HG02973 (cell line): ENCODE measurements at regions not wholly inside any gene's neighbourhood (a gene's known extent, or its start where the extent isn't known, plus 50 kb on each side); places are given as distances from the start of the nearest gene placed in this dataset.
A peak's percentile ranks its signal among the peaks of the same experiment; 100 is the strongest.

Experiments used
- ATAC-seq: cut with Tn5 transposase; IDR thresholded peaks from one replicate; pipeline ENCODE4 v1.9.1; 2021; ENCODE audit warnings: moderate library complexity; ENCODE audit not compliant: unreplicated experiment

DNA sequence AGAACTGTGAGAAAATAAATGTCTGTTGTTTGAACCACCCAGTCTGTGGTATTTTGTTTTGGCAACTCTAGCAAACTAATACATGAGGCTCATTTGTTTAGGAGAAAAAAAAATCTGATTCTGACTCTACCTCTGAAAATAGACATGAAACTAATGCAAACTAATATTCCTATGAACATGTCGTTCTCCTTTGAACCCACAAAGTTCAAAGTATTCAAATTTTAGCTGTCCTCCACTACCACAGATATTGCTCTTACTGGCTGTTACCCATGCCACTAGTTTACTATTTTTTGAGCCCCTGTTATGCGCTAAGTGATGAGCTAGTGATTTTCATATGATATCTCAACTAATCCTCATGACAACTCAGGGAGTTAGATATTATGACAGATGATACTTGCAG lies 58.8 kb upstream of the ZNF804B start:
- ATAC-seq, result peak; percentile 53

DNA sequence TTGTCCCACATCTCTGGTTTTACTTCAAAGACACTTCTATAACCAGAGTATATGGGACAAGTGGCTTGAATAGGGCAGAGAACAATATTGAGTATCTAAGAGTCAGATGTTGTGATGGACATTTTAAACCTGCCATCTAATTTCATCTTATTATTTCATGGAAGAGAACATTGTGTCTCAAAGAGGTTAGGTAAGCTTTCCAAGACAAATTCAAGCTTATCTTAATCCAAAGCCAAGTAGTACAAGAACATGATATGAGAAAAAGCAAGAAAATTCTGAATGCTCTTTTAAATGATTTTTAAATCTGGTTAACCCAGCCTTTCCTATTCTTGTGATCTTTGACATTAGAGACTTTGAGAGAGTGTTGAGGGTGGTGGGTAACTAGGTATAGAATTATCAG lies 65.3 kb upstream of the ZNF804B start:
- ATAC-seq, result no peak

DNA sequence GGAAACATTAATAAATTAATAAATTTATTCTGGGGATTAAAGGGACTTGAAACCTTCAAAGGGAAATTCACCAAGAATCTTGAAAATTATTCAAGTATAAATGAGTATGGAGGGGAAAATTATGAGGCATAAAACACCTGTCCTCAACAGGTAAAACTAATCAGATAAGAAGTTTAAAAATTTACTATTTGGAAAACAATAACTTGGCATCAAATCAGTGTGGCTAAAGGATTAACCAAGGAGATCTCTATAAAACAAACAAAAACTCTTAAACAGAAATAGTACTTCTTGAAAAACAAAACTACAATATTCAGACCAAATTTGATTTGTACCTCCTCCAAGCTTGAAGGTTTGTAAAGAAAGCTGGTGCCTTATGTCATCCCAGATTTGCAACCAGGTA lies 66.4 kb upstream of the ZNF804B start:
- ATAC-seq, result no peak

DNA sequence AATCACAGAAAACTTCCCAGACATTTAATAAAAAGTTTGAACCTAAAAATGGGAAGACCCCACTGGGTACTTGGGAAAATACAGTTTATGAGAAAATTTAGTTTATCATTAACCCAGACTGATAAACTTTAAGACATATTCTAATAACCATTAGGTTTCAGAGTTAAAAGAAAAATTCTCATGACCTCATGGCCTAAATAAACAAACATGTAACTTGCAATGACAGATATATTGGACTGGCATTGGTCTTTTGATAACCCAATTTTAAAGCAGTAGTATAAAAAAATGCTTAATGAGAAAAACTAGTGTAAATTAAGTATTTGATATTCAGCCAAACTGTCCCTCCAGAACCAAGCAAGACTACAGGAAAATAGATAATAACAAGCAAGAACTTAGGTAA lies 67.0 kb upstream of the ZNF804B start:
- no peak for ATAC-seq

DNA sequence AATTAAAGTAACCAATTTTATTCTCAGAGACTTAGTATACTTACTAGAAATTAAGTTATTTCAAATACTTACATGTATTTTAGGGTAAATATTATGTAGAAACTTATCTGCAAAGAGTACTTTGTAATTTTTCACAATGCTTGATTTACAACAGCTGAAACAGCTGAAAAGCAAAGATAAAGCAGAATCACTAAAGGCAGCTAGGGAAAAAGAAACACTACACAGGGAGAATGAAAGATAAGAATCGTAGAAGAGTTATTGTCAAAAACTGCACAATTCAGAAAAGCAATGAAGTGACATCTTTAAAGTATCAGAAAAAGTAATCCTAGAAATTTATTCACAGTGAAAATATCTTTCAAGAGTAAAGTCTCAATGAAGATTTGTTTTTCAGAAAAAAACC lies 69.7 kb upstream of the ZNF804B start:
- no peak for ATAC-seq

DNA sequence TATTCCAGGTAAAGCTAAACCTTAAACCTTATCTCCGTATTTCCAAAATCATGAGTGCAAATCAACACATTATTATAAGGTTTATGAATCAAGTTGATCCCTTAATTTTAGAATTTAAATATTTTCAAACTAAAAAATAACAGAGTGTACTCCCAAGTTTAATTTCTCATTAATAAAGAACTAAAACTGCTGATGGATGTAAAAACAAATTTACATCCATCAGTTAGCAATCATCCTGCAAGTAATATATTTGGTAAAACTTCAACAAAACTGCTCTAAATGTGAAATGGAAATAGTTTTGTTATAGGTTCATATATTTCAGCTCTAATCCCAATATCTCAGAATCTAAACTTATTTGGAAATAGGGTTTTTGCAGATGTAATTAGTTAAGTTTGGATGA lies 71.3 kb upstream of the ZNF804B start:
- ATAC-seq, result no peak

DNA sequence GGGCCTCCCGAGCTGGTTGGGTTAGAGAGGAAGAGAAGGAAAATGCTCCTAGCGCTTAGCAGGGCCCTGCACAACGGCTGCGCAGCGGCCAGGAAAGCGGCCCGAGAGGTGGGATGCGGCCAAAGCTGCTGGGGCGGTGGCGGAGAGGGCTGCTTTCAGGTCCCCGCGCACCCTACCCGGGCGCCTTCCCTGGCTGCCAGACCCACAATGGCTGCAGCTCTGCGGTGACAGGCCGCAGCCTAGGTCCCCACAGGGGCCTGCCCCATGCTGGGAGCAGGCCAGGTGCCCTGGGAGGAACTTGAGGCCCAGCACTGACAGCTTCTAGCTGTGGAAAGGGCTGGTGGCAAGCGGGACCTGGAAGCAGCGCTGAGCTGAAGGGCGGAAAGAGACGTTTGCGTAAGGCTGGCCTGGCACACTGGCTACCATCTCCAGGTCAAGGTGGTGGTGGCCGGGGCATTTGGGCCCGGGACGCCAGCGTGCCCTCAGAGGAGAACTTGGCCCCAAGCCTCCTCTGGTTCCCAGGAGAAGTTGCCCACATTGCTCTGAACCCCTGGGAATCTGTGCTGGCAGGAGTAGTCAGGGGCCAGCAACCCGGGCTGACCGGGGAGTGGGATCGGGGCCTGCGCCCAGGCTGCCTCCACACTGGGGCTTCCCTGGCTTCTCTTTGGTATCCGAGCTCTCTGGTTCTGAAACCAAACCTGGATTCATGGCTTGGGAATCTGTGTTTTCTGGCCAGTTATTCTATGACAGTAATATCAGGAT lies 72.9 kb upstream of the ZNF804B start:
- ATAC-seq, result no peak

DNA sequence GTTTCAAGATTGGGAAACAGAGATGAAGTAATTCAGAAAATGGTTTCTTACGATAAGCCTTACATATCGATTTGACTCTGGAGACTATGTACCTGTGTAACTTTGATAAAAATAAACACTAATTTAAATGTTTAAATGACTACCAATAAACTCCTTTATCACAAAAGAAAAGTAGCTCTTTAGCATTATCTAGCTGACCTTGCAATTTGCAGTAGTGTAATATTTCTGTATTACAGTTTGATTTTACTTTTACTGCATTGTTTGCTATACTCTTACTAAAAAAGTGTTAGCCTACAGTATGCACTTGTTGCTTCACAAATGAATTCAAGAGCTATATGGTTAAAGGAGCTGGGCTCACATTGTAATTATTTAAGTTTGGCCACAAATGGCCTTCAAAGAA lies 77.8 kb upstream of the ZNF804B start:
- ATAC-seq, result no peak

DNA sequence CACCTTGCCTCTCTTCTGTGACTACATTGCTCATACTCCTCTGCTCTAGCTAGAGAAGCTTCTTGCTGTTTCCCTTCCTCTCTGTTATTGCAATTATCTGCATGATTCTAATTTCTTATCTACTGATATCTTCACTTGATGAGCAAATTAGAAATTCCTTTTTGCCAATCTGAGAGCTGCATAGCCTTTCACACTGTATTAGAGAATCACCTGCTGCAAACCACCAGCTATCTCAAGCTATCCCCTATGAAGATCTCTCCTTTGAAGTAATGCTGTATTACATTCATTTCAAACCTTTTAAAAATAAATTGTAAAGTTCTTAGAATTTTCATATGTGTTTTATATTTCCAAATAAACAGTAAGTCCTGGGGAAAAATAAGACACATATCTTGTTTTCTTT lies 89.0 kb upstream of the ZNF804B start:
- no peak for ATAC-seq

DNA sequence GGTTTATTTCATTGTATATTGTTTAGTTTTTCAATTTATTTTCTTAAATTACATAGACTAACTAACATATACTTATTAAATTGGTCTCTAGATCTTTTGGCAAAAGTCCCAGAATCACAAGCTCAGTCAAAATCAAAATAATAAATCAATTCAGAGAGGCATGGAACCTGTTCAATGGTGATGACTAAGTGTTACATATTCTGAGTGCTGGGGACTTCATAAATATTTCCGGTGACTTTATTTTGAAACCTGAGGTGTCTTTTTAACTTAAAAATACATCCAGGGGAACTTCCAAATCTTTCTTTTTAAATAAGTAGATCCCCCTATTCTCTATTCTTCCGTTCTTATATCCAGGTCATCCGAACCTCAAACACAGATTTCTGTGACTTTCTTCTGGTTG lies 89.6 kb upstream of the ZNF804B start:
- ATAC-seq, result no peak

DNA sequence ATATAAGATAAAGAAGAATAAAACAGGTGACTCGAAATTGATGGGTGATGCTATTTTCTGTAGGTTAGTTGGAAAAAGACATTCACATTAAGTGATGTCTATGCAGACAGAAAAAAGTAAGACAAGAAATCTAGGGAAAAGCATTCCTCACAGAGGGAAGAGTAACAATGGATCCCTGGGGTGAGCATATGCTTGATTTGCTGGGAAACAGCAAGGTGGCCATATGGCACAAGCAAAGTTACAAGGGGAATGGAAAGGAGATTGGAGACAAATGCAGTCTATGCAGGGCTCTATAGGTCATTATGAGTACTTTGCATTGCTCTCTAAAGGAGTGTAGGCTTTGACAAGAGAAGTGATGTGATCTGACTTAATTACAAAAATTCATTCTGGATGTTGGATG lies 90.9 kb upstream of the ZNF804B start:
- ATAC-seq, result no peak

DNA sequence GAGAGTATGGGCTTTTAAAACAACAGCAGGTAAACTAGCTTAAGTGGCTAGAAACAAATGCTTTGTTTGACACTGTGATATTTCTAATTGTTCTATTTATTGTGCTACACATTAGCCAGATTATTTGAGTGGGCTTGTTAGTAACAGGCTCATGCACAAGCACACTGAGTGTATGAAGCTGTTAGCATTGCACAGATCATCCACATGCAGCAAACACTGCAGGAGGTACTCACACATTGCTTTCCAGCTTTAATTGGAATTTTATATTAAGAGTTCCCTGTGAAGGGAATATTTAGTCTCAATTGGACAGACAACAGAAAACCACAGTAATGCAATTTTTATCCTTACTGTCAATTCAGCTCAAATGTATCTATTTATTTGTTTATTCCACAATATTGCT lies 92.9 kb upstream of the ZNF804B start:
- ATAC-seq, result no peak

DNA sequence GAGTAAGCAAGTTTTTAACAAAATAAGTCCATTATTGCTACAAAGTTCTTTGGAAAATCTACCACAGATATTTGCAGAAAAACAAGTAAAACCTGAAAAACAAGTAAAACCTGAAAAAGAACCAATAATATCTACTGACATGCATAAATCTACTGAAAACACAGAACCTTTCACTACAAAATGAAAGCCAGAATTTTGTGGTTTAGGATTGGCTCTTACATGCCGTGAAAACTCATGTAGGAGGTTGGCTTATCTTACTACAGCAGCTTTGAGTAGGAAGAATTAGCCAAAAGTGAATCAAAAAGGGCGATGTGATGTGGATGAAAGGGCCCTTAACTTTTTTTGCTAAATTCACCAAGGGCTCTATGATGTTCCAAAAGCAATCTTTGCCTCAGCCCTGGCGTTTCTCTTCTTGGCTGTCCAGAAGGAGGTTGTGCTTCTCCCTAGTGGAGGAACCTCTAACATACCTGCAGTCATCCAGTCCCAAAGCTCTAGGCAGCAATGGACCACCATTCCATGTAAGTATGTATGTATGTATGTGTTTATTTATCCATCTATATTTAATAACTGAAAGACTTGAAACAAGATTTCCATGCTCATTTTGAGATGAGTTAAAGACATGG lies 93.5 kb upstream of the ZNF804B start:
- no peak for ATAC-seq

DNA sequence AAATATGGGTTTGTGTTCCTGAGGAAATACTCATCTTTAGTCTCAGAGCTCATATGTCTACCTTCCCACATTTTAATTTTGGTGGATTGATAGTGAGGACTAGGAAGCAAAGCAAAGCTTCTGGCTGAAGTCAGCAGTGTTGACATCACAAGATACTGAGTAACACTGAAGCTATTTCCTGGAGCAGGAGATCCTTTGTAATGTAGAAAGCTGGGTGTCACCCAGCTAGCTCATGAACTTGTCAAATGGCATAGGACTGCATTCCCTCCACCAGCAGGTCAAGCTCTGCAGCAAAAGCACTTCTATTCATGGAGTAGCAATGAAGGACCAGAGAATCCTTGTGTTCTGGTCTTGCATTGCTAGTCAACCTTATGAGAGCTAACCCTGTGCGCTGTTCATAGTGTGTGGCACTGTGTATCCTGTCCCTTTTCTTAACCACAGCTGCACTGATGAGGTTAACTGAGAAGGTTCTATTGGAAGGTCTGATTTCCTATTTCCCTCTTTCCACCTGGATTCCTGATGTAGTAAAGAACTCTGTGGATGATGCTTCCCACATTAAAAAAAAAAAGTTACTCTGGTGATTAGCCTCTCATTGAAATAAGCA lies 94.8 kb upstream of the ZNF804B start:
- ATAC-seq, result no peak

DNA sequence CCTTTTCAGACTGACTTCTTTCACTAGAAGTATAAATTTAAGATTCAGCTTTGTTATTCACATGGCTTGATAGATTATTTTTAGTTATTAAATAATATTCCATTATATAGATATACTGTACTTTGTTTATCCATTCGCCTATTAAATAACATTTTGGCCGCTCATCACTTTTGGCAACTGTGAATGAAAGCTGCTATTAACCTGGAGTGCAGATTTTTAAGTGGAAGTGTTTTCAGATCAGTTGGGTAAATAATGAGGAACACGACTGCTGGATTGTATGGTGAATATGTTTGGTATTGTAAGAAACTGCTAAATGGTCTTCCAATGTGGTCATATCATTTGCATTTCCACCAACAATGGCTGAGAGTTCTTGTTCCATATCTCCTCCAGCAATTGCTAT lies 97.6 kb upstream of the ZNF804B start:
- no peak for ATAC-seq

DNA sequence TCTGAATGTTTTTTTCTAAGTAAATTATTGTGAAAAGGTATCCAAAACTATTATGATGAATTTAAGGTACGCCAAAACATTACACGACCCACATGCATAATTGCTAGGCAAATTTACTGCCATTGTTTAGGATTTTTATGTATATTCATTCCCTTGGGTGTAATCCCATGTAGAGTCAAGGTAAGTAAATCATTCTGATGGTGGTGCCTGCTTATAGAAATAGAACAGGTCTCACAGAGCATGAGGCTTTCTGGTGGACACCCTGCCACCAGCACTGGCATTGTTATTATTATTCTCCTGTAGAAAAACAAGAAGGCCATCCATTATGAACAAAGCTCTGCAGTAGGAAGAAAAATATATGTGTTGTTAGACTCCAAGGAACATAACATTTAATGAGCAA lies 111.7 kb upstream of the ZNF804B start:
- ATAC-seq, result no peak

DNA sequence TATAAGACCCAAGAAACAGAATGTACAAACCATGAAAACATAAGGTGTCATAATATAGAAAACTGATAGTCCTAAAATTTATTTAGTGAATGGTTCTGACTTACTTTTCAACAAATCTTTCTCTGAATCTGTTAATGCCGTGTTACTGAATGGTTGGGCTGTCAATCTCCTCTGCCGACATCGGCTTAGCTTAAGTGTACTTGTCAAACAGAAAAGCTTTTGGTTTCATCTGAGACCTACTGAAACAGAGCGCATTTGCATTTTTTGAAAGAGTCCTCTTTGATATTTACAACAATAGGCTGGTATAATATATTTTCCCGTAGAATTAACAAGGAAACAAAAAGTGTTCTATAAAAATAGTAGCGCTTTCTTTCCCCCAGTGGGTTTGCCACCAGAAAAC lies 120.9 kb upstream of the ZNF804B start:
- no peak for ATAC-seq

DNA sequence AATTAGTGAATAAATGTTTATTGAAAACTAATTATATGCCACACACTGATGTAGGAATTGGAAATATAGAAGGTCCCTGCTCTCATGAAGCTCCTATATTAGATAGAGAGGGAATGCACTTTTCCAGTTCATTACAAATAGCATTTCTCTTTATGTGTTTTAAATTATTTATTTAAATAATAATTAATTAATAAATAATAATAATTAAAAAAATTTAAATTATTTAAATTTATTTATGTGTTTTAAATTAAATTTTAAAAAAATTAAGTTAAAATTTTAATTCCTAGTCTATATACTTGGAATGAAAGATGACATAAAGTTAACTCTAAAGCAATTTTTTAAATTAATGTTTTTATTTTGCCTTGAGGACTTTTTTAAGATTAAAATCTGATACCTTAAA lies 121.7 kb upstream of the ZNF804B start:
- no peak for ATAC-seq

DNA sequence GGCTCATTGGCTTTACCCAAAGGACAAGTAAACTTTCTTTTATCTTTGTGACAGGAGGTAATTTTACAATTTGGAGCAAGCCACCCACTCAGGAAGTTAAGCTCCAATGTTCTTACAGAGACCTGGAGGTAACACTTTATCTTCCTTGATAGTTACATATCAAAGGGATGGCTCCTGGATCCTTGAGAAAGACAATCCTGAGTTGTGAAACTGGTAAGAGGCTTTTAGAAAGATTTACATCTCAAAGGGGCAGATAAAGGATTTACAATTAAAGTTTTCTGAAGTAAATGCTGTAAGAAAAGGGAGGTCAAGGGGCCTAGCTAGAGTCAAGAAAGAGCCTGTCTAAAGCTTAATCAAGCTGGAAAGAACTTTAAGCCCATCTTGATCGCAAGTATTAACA lies 124.4 kb upstream of the ZNF804B start:
- no peak for ATAC-seq

DNA sequence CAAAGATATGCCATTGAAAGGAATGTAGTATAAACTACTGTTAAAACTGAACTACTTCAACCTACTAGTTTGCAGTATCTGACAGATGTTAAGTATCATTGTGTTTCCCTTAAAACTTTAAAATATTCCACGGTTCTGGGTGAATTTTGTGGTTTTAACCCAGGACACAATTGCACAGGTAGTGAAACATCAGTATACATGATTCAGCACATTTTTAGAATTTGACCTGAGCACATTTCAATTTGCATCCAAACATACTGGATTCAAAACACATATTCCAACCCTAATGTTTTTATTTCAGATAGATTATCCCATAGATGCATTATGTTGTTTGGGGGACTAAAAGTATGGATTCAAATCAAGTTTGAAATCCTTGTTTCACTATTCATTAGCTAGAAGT lies 129.9 kb upstream of the ZNF804B start:
- no peak for ATAC-seq

DNA sequence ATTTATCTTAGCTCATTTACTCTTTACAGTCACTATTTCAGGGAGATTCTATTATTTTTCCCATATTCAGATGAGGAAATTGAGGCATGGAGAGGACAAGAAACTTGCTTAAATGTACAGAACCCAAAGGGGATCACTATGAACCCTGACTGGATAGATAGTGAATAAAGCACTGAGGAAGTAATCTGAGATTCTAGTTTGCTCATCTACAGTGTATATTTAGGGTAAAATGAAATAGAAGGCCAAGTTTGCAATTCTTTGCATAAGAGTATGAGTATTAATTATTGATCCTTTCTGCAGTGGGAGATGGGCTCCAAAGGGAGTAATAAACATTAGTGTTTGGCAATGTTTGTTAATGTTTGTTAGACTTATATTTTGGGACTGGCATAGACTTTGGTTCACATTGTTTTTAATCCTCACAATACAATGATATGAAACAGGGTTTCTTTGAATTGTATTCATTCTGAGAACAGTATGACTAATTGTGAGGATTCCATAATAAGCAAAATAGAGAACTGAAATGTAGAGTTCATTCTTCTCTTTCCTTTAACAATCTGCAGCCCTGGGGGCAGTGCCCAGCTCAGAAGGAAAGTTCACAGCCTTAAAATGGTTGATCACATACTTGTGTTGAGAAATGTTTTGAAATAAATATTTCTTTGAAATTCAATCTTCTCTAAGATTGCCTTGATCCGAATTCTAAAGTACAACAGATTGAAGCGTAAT lies 131.0 kb upstream of the ZNF804B start:
- peak; percentile 100 for ATAC-seq

DNA sequence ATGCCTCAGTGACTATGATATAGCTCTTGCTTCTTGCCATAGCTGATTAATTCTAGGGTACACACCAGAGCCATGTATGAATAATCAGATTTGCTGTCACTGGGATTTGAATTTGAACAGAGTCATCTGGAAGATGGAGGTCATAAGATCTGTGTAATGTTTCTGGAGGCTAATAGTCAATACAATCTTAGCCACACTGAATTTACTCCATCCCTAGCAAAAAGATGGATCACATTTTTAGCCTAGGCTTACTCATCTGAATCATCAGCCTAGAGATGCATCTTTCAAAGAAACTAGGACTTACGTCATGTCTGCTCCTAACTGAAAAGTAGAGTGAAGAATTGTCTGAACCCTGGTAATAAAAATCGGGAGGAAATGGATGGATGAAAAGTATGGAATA lies 142.3 kb upstream of the ZNF804B start:
- ATAC-seq, result no peak
